Neural progenitor cell (in vitro differentiated cells): ENCODE measurements at regions not wholly inside any gene's neighbourhood (a gene's known extent, or its start where the extent isn't known, plus 50 kb on each side); places are given as distances from the start of the nearest gene placed in this dataset.

Source experiments
- DNase-seq: peaks from one replicate; pipeline ENCODE4 v3.0.0-alpha.2; 2016; ENCODE audit warnings: low spot score
- H2AFZ ChIP-seq: fragments of 200-600 bp; sonication (generic); replicated peaks from 2 replicates; pipeline ENCODE4 v1.6.1; 2016; ENCODE audit warnings: antibody characterized with exemption
- H3F3A ChIP-seq: fragments of 200-600 bp; sonication (generic); 2 replicates; pipeline ENCODE4 v1.6.1; 2016; ENCODE audit warnings: antibody characterized with exemption, low read depth
- H3K27ac ChIP-seq: fragments of 200-600 bp; sonication (generic); 2 replicates; pipeline ENCODE4 v1.5.1; 2016; ENCODE audit warnings: mild to moderate bottlenecking
- H3K27me3 ChIP-seq: fragments of 200-600 bp; sonication (generic); 2 replicates; pipeline ENCODE4 v1.6.1; 2016; ENCODE audit warnings: mild to moderate bottlenecking, moderate library complexity
- H3K36me3 ChIP-seq: fragments of 200-600 bp; sonication (generic); 2 replicates; pipeline ENCODE4 v1.5.1; 2016
- H3K4me1 ChIP-seq: fragments of 200-600 bp; sonication (generic); 2 replicates; pipeline ENCODE4 v1.6.1; 2016; ENCODE audit warnings: mixed run types
- H3K4me2 ChIP-seq: fragments of 200-600 bp; sonication (generic); 2 replicates; pipeline ENCODE4 v1.6.1; 2016
- H3K4me3 ChIP-seq: fragments of 200-600 bp; sonication (generic); 2 replicates; pipeline ENCODE4 v1.5.1; 2016
- H3K79me2 ChIP-seq: fragments of 200-600 bp; sonication (generic); 2 replicates; pipeline ENCODE4 v1.6.1; 2016; ENCODE audit warnings: low read depth
- H3K9ac ChIP-seq: fragments of 200-600 bp; sonication (generic); 2 replicates; pipeline ENCODE4 v1.6.1; 2016
- H3K9me3 ChIP-seq: fragments of 200-600 bp; sonication (generic); 2 replicates; pipeline ENCODE4 v1.5.1; 2016; ENCODE audit warnings: low read depth
- H4K20me1 ChIP-seq: fragments of 200-600 bp; sonication (generic); 2 replicates; pipeline ENCODE4 v1.6.1; 2016; ENCODE audit warnings: low read depth
- H3K27ac Mint-ChIP-seq: 3 replicates; pipeline ENCODE4 v1.8.0; 2021; ENCODE audit warnings: mixed read lengths
- H3K27me3 Mint-ChIP-seq: 2 replicates; pipeline ENCODE4 v1.8.0; 2022; ENCODE audit warnings: low read depth, mild to moderate bottlenecking, inconsistent platforms, moderate library complexity, mixed read lengths; ENCODE audit not compliant: insufficient read depth
- H3K36me3 Mint-ChIP-seq: 3 replicates; pipeline ENCODE4 v1.8.0; 2021; ENCODE audit warnings: mixed read lengths
- H3K4me1 Mint-ChIP-seq: 3 replicates; pipeline ENCODE4 v1.8.0; 2021; ENCODE audit warnings: mixed read lengths
- H3K4me3 Mint-ChIP-seq: 3 replicates; pipeline ENCODE4 v1.8.0; 2021; ENCODE audit warnings: mild to moderate bottlenecking, moderate library complexity, mixed read lengths
- H3K9me3 Mint-ChIP-seq: 3 replicates; pipeline ENCODE4 v1.8.0; 2020; ENCODE audit warnings: mixed read lengths
- EZH2 ChIP-seq: fragments of 200-600 bp; sonication (generic); IDR thresholded peaks from 2 replicates; pipeline ENCODE4 v1.6.1; 2017; ENCODE audit warnings: antibody characterized with exemption, mild to moderate bottlenecking, moderate library complexity
- EZH2phosphoT487 ChIP-seq: fragments of 200-600 bp; sonication (generic); IDR thresholded peaks from 2 replicates; pipeline ENCODE4 v1.6.1; 2017; ENCODE audit warnings: antibody characterized with exemption
- TF ChIP-seq, protein P1 (sequence below): fragments of 200-600 bp; sonication (generic); IDR thresholded peaks from 2 replicates; pipeline ENCODE4 v1.5.1; 2017; ENCODE audit warnings: antibody characterized with exemption, mild to moderate bottlenecking

DNA sequence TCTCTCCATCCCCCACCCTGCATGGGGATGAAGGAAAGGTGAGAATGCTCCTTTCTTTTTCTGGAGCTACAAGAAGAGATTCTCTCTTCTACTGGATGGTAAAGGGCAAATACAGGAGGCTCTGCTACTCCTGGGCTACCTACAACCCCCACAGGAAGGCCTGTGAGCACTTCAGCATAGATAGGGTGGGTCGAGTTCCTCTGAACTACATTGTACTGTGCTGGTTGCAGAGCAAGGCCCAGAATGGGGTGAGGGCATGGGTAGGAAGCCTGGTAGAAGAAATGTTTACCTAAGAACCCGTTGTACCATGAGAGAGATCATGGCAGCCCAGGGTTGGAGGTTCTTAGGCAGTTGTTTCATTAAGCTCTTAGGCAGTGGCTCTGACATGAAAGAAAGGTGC lies 510.4 kb downstream of the MID1IP1 start:
- Mint-ChIP-seq H3K4me1 (peaks cover 6% of the 10 kb centered on the region), H3K27ac (no peak overlapping the region), H3K27me3 (peaks cover 7% of the 10 kb centered on the region), H3K36me3 (no peaks in the 10 kb centered on the region), H3K4me3 (no peak overlapping the region), H3K9me3 (peaks cover 6% of the 10 kb centered on the region)
- Histone ChIP-seq H3K4me1 (no peaks in the 10 kb centered on the region), H3K9me3 (no peaks in the 10 kb centered on the region), H3K4me3 (no peak overlapping the region), H3K36me3 (no peaks in the 10 kb centered on the region), H3K9ac (no peak overlapping the region), H2AFZ (no peak overlapping the region), H3K27me3 (no peaks in the 10 kb centered on the region), H3K79me2 (no peaks in the 10 kb centered on the region), H3F3A (no peaks in the 10 kb centered on the region), H3K27ac (no peak overlapping the region), H4K20me1 (no peaks in the 10 kb centered on the region), H3K4me2 (no peak overlapping the region)
- TF ChIP-seq, protein P1, sequence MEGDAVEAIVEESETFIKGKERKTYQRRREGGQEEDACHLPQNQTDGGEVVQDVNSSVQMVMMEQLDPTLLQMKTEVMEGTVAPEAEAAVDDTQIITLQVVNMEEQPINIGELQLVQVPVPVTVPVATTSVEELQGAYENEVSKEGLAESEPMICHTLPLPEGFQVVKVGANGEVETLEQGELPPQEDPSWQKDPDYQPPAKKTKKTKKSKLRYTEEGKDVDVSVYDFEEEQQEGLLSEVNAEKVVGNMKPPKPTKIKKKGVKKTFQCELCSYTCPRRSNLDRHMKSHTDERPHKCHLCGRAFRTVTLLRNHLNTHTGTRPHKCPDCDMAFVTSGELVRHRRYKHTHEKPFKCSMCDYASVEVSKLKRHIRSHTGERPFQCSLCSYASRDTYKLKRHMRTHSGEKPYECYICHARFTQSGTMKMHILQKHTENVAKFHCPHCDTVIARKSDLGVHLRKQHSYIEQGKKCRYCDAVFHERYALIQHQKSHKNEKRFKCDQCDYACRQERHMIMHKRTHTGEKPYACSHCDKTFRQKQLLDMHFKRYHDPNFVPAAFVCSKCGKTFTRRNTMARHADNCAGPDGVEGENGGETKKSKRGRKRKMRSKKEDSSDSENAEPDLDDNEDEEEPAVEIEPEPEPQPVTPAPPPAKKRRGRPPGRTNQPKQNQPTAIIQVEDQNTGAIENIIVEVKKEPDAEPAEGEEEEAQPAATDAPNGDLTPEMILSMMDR, result no peak
- TF ChIP-seq EZH2phosphoT487 (no peak), EZH2 (no peak)
- DNase-seq, result no peak

GRCh38 chrX:39313146-39313545 lies 511.9 kb downstream of the MID1IP1 start:
- no peaks in the 10 kb centered on the region for H3K79me2 ChIP-seq
- Mint-ChIP-seq H3K27me3 (peaks cover 4% of the 10 kb centered on the region), H3K4me1 (peaks cover 6% of the 10 kb centered on the region), H3K9me3 (peaks cover 2% of the 10 kb centered on the region), H3K4me3 (no peak overlapping the region), H3K36me3 (no peaks in the 10 kb centered on the region), H3K27ac (no peak overlapping the region)
- TF ChIP-seq EZH2, result no peak
- TF ChIP-seq EZH2phosphoT487, result no peak
- TF ChIP-seq, protein P1, result no peak
- no peaks in the 10 kb centered on the region for H3K27me3 ChIP-seq
- H3K27ac ChIP-seq, result no peak overlapping the region
- H3K9ac ChIP-seq, result no peak overlapping the region
- no peaks in the 10 kb centered on the region for H3K9me3 ChIP-seq
- H4K20me1 ChIP-seq, result no peaks in the 10 kb centered on the region
- no peak overlapping the region for H3K4me3 ChIP-seq
- no peaks in the 10 kb centered on the region for H3K36me3 ChIP-seq
- H3K4me1 ChIP-seq, result no peaks in the 10 kb centered on the region
- DNase-seq, result no peak
- H3K4me2 ChIP-seq, result no peak overlapping the region
- H2AFZ ChIP-seq, result no peak overlapping the region
- no peaks in the 10 kb centered on the region for H3F3A ChIP-seq

DNA sequence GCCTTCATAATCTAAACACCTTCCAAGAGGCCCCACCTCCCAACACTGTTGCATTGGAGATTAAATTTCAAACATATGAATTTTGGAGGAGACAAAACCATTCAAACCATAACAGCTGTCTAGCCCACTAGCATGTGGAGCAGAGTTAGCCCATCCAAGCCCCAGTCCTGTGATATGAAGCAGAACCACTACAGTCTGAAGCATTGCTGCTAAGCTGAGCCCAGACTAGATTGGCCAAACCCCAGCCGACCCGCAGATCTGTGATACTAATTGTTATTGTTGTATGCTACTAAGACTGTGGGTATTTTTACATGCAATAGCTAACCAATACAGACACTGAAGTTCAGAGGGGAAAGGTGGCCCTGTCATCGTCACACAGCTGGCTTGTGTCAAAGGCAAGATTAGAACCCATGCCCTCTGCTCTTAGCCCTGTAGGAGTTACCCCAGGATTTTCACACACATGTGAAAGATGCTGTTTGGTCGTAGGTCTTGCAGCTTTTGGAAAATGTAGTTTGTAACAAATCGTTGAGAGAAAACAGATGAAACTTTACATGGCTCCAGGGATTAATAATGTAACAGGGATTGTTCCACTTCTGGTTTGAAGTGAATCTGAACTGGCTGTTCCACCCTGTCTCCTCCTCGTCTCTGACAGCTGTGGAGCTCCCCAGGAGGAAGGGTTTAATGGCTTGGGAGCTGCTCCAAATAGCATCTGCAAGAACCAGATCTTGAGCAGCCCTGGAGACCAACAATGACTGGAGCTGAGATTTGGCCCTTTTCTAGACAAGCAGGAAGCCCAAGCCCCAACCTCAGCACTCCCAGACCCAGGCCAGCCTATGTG lies 517.5 kb downstream of the MID1IP1 start:
- Histone ChIP-seq H3K9me3 (no peaks in the 10 kb centered on the region), H3K27me3 (no peaks in the 10 kb centered on the region), H3K4me3 (no peak overlapping the region), H3K27ac (no peak overlapping the region), H3K4me2 (no peak overlapping the region), H3K36me3 (no peaks in the 10 kb centered on the region), H3K4me1 (no peaks in the 10 kb centered on the region), H3K79me2 (no peaks in the 10 kb centered on the region), H4K20me1 (no peaks in the 10 kb centered on the region), H3K9ac (no peak overlapping the region), H3F3A (no peaks in the 10 kb centered on the region), H2AFZ (no peak overlapping the region)
- Mint-ChIP-seq H3K36me3 (no peaks in the 10 kb centered on the region), H3K4me3 (no peak overlapping the region), H3K27ac (no peak overlapping the region), H3K4me1 (no peaks in the 10 kb centered on the region), H3K9me3 (peaks cover 2% of the 10 kb centered on the region), H3K27me3 (peaks cover 4% of the 10 kb centered on the region)
- no peak for DNase-seq
- TF ChIP-seq EZH2 (no peak), EZH2phosphoT487 (no peak)
- TF ChIP-seq, protein P1, result no peak
